HG03521 (cell line): ENCODE measurements at regions not wholly inside any gene's neighbourhood (a gene's known extent, or its start where the extent isn't known, plus 50 kb on each side); places are given as distances from the start of the nearest gene placed in this dataset.
A peak's percentile ranks its signal among the peaks of the same experiment; 100 is the strongest.

Source experiments
- ATAC-seq: cut with Tn5 transposase; IDR thresholded peaks from one replicate; pipeline ENCODE4 v1.9.1; 2021; ENCODE audit warnings: mild to moderate bottlenecking, moderate library complexity; ENCODE audit not compliant: unreplicated experiment

- ATAC-seq = no peak
Measured at GRCh38 chr10:78291722-78292121, 258.1 kb downstream of the RPS24 start.

GRCh38 chr10:78292250-78292981 lies 258.8 kb downstream of the RPS24 start:
- ATAC-seq = no peak

- ATAC-seq = no peak
Measured at GRCh38 chr10:78292982-78293865, 259.6 kb downstream of the RPS24 start.

GRCh38 chr10:78295242-78295641 lies 261.6 kb downstream of the RPS24 start:
- ATAC-seq = no peak

- ATAC-seq = no peak
Measured at GRCh38 chr10:78296785-78297184, 263.1 kb downstream of the RPS24 start.

- no peak for ATAC-seq
Measured at GRCh38 chr10:78297997-78298396, 264.3 kb downstream of the RPS24 start.

- no peak for ATAC-seq
Measured at GRCh38 chr10:78298835-78299234, 265.2 kb downstream of the RPS24 start.

GRCh38 chr10:78299851-78300468 lies 266.3 kb downstream of the RPS24 start:
- ATAC-seq = no peak

GRCh38 chr10:78300526-78300925 lies 266.9 kb downstream of the RPS24 start:
- ATAC-seq = no peak

- ATAC-seq = no peak
Measured at GRCh38 chr10:78301481-78301880, 267.8 kb downstream of the RPS24 start.

- no peak for ATAC-seq
Measured at GRCh38 chr10:78301891-78302738, 268.5 kb downstream of the RPS24 start.

GRCh38 chr10:78302739-78302988 lies 269.0 kb downstream of the RPS24 start:
- no peak for ATAC-seq

- ATAC-seq = peak; percentile 89
Measured at GRCh38 chr10:78302989-78303854, 269.6 kb downstream of the RPS24 start.

- no peak for ATAC-seq
Measured at GRCh38 chr10:78304091-78305045, 270.7 kb downstream of the RPS24 start.

GRCh38 chr10:78305311-78305710 lies 271.6 kb downstream of the RPS24 start:
- ATAC-seq = no peak

GRCh38 chr10:78306358-78306757 lies 272.7 kb downstream of the RPS24 start:
- ATAC-seq = no peak

GRCh38 chr10:78307576-78307975 lies 273.9 kb downstream of the RPS24 start:
- ATAC-seq = no peak

- no peak for ATAC-seq
Measured at GRCh38 chr10:78309536-78310237, 276.0 kb downstream of the RPS24 start.
